ENCODE measurements at regions not wholly inside any gene's neighbourhood (a gene's known extent, or its start where the extent isn't known, plus 50 kb on each side); places are given as distances from the start of the nearest gene placed in this dataset.

GRCh38 chr16:76194616-76195015 lies 82.6 kb upstream of the CNTNAP4 start:
- TF ChIP-seq RAD21 (conservative IDR thresholded peaks at IDR 0.05 in 1 of 2, IDR thresholded peaks at IDR 0.05 in 1 of 2) (no peak), POLR2A (IDR thresholded peaks at IDR 0.05; ENCODE audit: low read length) (no peak), CTCF (IDR thresholded peaks at IDR 0.05) (no peak), POLR2AphosphoS2 (conservative IDR thresholded peaks at IDR 0.05; ENCODE audit: low read length) (no peak), REST (IDR thresholded peaks at IDR 0.05) (no peak), CHD2 (IDR thresholded peaks at IDR 0.05; ENCODE audit: low read length, partially characterized antibody) (no peak), SMC3 (IDR thresholded peaks at IDR 0.05) (no peak), MAFK (IDR thresholded peaks at IDR 0.05; ENCODE audit: partially characterized antibody) (no peak), NR3C1 (IDR thresholded peaks at IDR 0.05) (no peak), KDM1A (IDR thresholded peaks at IDR 0.05; ENCODE audit: low read depth) (no peak), EP300 (IDR thresholded peaks at IDR 0.05) (no peak)
